ENCODE measurements at regions not wholly inside any gene's neighbourhood (a gene's known extent, or its start where the extent isn't known, plus 50 kb on each side); places are given as distances from the start of the nearest gene placed in this dataset.

DNA sequence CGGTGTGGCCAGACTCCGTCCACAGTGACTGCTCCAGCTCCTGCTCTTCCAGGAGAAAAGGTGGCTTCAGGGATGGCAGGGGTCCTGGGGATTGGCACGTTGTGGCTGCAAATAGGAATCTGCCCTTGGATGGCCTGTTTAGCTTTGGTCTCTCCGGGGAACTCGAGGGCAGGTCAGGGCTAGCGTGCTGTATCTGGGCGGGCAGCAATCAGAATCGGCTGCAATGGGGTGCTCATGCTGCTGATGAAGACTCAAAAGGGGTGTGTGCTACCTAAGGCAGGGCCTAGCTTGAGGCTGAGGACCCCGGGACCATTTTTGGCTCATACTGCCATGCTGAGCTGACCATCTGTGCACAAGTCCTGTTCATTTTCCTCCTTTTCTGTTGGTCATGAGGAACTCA is 51.3 kb downstream of the RGS12 start:
- TF ChIP-seq, protein P1, sequence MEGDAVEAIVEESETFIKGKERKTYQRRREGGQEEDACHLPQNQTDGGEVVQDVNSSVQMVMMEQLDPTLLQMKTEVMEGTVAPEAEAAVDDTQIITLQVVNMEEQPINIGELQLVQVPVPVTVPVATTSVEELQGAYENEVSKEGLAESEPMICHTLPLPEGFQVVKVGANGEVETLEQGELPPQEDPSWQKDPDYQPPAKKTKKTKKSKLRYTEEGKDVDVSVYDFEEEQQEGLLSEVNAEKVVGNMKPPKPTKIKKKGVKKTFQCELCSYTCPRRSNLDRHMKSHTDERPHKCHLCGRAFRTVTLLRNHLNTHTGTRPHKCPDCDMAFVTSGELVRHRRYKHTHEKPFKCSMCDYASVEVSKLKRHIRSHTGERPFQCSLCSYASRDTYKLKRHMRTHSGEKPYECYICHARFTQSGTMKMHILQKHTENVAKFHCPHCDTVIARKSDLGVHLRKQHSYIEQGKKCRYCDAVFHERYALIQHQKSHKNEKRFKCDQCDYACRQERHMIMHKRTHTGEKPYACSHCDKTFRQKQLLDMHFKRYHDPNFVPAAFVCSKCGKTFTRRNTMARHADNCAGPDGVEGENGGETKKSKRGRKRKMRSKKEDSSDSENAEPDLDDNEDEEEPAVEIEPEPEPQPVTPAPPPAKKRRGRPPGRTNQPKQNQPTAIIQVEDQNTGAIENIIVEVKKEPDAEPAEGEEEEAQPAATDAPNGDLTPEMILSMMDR (IDR thresholded peaks at IDR 0.05; ENCODE audit: insufficient read depth, low read depth, low read length) = no peak
- TF ChIP-seq EZH2 (IDR thresholded peaks at IDR 0.05; ENCODE audit: insufficient read depth, low read length) = no peak
